HCT116 (cell line): ENCODE measurements at regions not wholly inside any gene's neighbourhood (a gene's known extent, or its start where the extent isn't known, plus 50 kb on each side); places are given as distances from the start of the nearest gene placed in this dataset.

ENCODE experiments used
- POLR2A ChIP-seq: IDR thresholded peaks from 2 replicates; pipeline ENCODE4 v1.7.0; 2011; ENCODE audit warnings: borderline replicate concordance; ENCODE audit not compliant: insufficient read depth, insufficient read length; ENCODE audit errors: extremely low read depth
- POLR2AphosphoS5 ChIP-seq: IDR thresholded peaks from 2 replicates; pipeline ENCODE4 v1.6.1; 2011; ENCODE audit warnings: mild to moderate bottlenecking, low read depth, low read length, moderate library complexity
- TF ChIP-seq, protein P1 (sequence below), 3 experiments: fragments of 200-600 bp in 1 of 3; sonication (generic) in 1 of 3; IDR thresholded peaks in 2 of 3; conservative IDR thresholded peaks in 1 of 3; 2 replicates each; pipeline ENCODE4 v1.5.1; 2012 to 2017; ENCODE audit warnings: low read depth in 2 of 3, low read length in 2 of 3, antibody characterized with exemption in 1 of 3, borderline replicate concordance in 1 of 3, control low read depth in 1 of 3, mild to moderate bottlenecking in 1 of 3, mixed read lengths in 1 of 3, mixed run types in 1 of 3, moderate library complexity in 1 of 3; ENCODE audit not compliant: insufficient read depth in 1 of 3

DNA sequence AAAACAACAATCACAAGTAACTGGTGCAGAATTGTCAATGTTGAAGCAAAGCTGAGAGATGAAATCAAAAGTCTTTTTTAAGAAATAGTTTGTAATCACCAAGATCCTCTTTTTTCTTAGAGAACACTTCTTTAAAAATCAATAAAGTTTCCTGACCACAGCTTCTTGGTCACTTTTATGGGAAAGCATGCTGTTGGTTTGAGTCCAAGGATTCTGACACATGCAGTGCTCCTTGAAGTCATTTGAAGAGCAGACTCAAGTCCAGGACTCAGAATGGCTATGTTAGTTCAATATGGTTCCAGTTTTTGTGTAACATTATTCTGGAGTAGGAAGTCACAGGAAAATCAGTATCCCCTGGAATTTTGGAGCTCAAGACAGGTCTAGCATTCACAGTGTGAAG is 480.6 kb downstream of the NR2F1-AS1 start:
- TF ChIP-seq POLR2A = no peak
- TF ChIP-seq, protein P1, sequence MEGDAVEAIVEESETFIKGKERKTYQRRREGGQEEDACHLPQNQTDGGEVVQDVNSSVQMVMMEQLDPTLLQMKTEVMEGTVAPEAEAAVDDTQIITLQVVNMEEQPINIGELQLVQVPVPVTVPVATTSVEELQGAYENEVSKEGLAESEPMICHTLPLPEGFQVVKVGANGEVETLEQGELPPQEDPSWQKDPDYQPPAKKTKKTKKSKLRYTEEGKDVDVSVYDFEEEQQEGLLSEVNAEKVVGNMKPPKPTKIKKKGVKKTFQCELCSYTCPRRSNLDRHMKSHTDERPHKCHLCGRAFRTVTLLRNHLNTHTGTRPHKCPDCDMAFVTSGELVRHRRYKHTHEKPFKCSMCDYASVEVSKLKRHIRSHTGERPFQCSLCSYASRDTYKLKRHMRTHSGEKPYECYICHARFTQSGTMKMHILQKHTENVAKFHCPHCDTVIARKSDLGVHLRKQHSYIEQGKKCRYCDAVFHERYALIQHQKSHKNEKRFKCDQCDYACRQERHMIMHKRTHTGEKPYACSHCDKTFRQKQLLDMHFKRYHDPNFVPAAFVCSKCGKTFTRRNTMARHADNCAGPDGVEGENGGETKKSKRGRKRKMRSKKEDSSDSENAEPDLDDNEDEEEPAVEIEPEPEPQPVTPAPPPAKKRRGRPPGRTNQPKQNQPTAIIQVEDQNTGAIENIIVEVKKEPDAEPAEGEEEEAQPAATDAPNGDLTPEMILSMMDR (IDR thresholded peaks at IDR 0.05 in 2 of 3, conservative IDR thresholded peaks at IDR 0.05 in 1 of 3; ENCODE audit: borderline replicate concordance in 1 of 3, insufficient read depth in 1 of 3, low read depth in 2 of 3, low read length in 2 of 3) = no peak
- TF ChIP-seq POLR2AphosphoS5 = no peak
